Testis (tissue), 2 donors: ENCODE measurements at regions not wholly inside any gene's neighbourhood (a gene's known extent, or its start where the extent isn't known, plus 50 kb on each side); places are given as distances from the start of the nearest gene placed in this dataset.

ENCODE experiments used
- POLR2A ChIP-seq: fragments of 450-650 bp; IDR thresholded peaks from one replicate; pipeline ENCODE4 v1.6.1; 2017; ENCODE audit warnings: antibody characterized with exemption, mild to moderate bottlenecking, moderate library complexity
- TF ChIP-seq, protein P1 (sequence below), 3 experiments: fragments of 450-650 bp in 2 of 3; fragments of 200-600 bp in 1 of 3; sonication (generic) in 1 of 3; IDR thresholded peaks; one replicate each; pipeline ENCODE4 v1.5.1; 2016 to 2019; ENCODE audit warnings: antibody characterized with exemption in 3 of 3, mild to moderate bottlenecking in 2 of 3, moderate library complexity in 1 of 3

DNA sequence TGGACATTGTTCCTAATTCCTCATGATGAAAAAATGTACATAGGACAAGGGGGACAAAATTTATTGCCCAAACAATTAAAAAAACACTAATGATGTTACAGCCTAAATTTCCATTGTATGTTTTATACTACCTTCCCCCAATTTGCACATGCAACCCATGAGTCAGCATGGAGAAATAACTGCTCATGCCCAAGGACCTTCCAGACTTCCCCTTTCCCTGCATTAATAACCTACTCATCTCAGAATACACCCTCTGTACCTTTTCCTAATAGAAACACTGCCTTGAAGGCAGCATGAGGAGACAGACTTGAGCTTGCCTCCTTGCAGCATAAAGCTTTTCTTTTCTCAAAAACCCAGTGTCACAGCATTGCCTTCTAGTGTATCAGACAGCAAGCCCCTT, 2402.8 kb downstream of the TP53TG3F start:
- TF ChIP-seq, protein P1, sequence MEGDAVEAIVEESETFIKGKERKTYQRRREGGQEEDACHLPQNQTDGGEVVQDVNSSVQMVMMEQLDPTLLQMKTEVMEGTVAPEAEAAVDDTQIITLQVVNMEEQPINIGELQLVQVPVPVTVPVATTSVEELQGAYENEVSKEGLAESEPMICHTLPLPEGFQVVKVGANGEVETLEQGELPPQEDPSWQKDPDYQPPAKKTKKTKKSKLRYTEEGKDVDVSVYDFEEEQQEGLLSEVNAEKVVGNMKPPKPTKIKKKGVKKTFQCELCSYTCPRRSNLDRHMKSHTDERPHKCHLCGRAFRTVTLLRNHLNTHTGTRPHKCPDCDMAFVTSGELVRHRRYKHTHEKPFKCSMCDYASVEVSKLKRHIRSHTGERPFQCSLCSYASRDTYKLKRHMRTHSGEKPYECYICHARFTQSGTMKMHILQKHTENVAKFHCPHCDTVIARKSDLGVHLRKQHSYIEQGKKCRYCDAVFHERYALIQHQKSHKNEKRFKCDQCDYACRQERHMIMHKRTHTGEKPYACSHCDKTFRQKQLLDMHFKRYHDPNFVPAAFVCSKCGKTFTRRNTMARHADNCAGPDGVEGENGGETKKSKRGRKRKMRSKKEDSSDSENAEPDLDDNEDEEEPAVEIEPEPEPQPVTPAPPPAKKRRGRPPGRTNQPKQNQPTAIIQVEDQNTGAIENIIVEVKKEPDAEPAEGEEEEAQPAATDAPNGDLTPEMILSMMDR (IDR thresholded peaks at IDR 0.05): no peak
- no peak for TF ChIP-seq POLR2A
